ENCODE measurements at regions not wholly inside any gene's neighbourhood (a gene's known extent, or its start where the extent isn't known, plus 50 kb on each side); places are given as distances from the start of the nearest gene placed in this dataset.

- ChIA-PET POLR2A (no interaction called here), CTCF (no interaction called here)
- H3K9me3 Mint-ChIP-seq: peaks cover 51% of the 10 kb centered on the region
- H3K36me3 Mint-ChIP-seq: peaks cover 41% of the 10 kb centered on the region
- ATAC-seq (no peak), DNase-seq (ENCODE audit: low spot score) (no peak)
- no peak overlapping the region for H3K27ac Mint-ChIP-seq
- H3K4me3 Mint-ChIP-seq: no peak overlapping the region
- peaks cover 6% of the 10 kb centered on the region for H3K27me3 Mint-ChIP-seq (ENCODE audit: low read depth)
- H3K4me1 Mint-ChIP-seq: no peaks in the 10 kb centered on the region
- TF ChIP-seq ZNF263 (CRISPR knock-in tag; IDR thresholded peaks at IDR 0.05; ENCODE audit: low read depth) (no peak), CBFB (CRISPR knock-in tag; IDR thresholded peaks at IDR 0.05; ENCODE audit: low read depth) (no peak), IRF1 (CRISPR knock-in tag; IDR thresholded peaks at IDR 0.05) (no peak), TP53 (CRISPR knock-in tag; IDR thresholded peaks at IDR 0.05) (no peak), GABPB1 (CRISPR knock-in tag; IDR thresholded peaks at IDR 0.05) (no peak), USF2 (CRISPR knock-in tag; IDR thresholded peaks at IDR 0.05) (no peak), ATF2 (CRISPR knock-in tag; IDR thresholded peaks at IDR 0.05; ENCODE audit: borderline replicate concordance, low read depth) (no peak), JAZF1 (CRISPR knock-in tag; IDR thresholded peaks at IDR 0.05) (no peak), ZNF423 (CRISPR knock-in tag; IDR thresholded peaks at IDR 0.05) (no peak), ZNF532 (CRISPR knock-in tag; IDR thresholded peaks at IDR 0.05; ENCODE audit: borderline replicate concordance) (no peak), KAT7 (CRISPR knock-in tag; IDR thresholded peaks at IDR 0.05; ENCODE audit: borderline replicate concordance) (no peak), NR1H2 (CRISPR knock-in tag; IDR thresholded peaks at IDR 0.05) (no peak), ATF6 (CRISPR knock-in tag; IDR thresholded peaks at IDR 0.05) (no peak), HMGXB4 (CRISPR knock-in tag; IDR thresholded peaks at IDR 0.05) (no peak), ARID4B (CRISPR knock-in tag; IDR thresholded peaks at IDR 0.05; ENCODE audit: borderline replicate concordance) (no peak), ATF3 (CRISPR knock-in tag; conservative IDR thresholded peaks at IDR 0.05) (no peak), TCF7 (CRISPR knock-in tag; IDR thresholded peaks at IDR 0.05; ENCODE audit: low read depth) (no peak), CREB1 (CRISPR knock-in tag; IDR thresholded peaks at IDR 0.05) (no peak), CTCF (IDR thresholded peaks at IDR 0.05) (no peak)
Measured at GRCh38 chr12:31843398-31844095, 114.7 kb upstream of the AMN1 start.

Measured in WTC11 (cell line).